ENCODE measurements at regions not wholly inside any gene's neighbourhood (a gene's known extent, or its start where the extent isn't known, plus 50 kb on each side); places are given as distances from the start of the nearest gene placed in this dataset.

GRCh38 chr5:93675460-93676450, 65.6 kb downstream of the POU5F2 start (continued):
- no peak for TF ChIP-seq HMGN3 (IDR thresholded peaks at IDR 0.05; ENCODE audit: borderline replicate concordance, extremely low read depth, insufficient read length, low read depth, low read length)
- TF ChIP-seq ZNF324 (CRISPR knock-in tag; IDR thresholded peaks at IDR 0.05) = no peak
- no peak for TF ChIP-seq SNIP1 (IDR thresholded peaks at IDR 0.05; ENCODE audit: low read depth)
- no peak for TF ChIP-seq SNAPC5 (CRISPR knock-in tag; IDR thresholded peaks at IDR 0.05)

- POLR2A ChIA-PET = interaction anchor here (1.0 kb wide), 1 partner anchor 11 kb away, joined by 3 read pairs; no protein-coding TSS in a partner anchor
- DNase-seq (ENCODE audit: extremely low read depth in 1 of 4, low spot score in 3 of 4) (no peak), ATAC-seq (no peak), FAIRE-seq (no peak)
- H3K4me1 ChIP-seq (replicated peaks in 1 of 2; ENCODE audit: control insufficient read depth in 2 of 2, insufficient read depth in 2 of 2, low read length in 2 of 2) = no peaks in the 10 kb centered on the region
- H4K20me1 ChIP-seq (replicated peaks; ENCODE audit: control insufficient read depth, insufficient read depth, low read length) = no peaks in the 10 kb centered on the region
- H3K36me3 ChIP-seq (ENCODE audit: control insufficient read depth, insufficient read depth, low read length) = no peaks in the 10 kb centered on the region
- H3K9ac ChIP-seq (ENCODE audit: insufficient read depth in 1 of 2, low read depth in 2 of 2, low read length in 2 of 2) = no peak overlapping the region
- no peaks in the 10 kb centered on the region for H3K27me3 ChIP-seq (ENCODE audit: control insufficient read depth in 2 of 2, insufficient read depth in 2 of 2, low read length in 2 of 2)
- no peak overlapping the region for H3K4me3 ChIP-seq
- no TSS peak for BruUV-seq (replicated peaks)
- in situ Hi-C loops (cut with MboI) = no loop called here
- no peaks in the 10 kb centered on the region for H3K9me1 ChIP-seq (ENCODE audit: control insufficient read depth, insufficient read depth, low read length)
- no peak overlapping the region for H2AFZ ChIP-seq (ENCODE audit: low read depth, low read length)
- intact Hi-C loops (cut with micrococcal nuclease) = no loop called here
- CTCF ChIA-PET (ENCODE audit: low intra/inter-chr PET ratio) = no interaction called here
- TF ChIP-seq ZNF277 (CRISPR knock-in tag; IDR thresholded peaks at IDR 0.05; ENCODE audit: borderline replicate concordance) (no peak), DLX4 (CRISPR knock-in tag; IDR thresholded peaks at IDR 0.05) (no peak), SRSF1 (IDR thresholded peaks at IDR 0.05; ENCODE audit: low read depth, low read length) (no peak)
- H3K79me2 ChIP-seq (ENCODE audit: control insufficient read depth, insufficient read depth, low read length) = no peaks in the 10 kb centered on the region
- H3K27ac ChIP-seq (ENCODE audit: extremely low read depth, low read depth, low read length) = no peak overlapping the region
- H3K9me3 ChIP-seq (replicated peaks; ENCODE audit: control insufficient read depth, insufficient read depth, low read depth, low read length) = no peaks in the 10 kb centered on the region
- 0% methylated on average over 1 of the region's 1 CpG for WGBS (ENCODE audit: insufficient coverage, low coverage, missing lambda C conversion rate)
- no peak overlapping the region for H3K4me2 ChIP-seq (ENCODE audit: insufficient read depth, low read length)
Measured at GRCh38 chr5:93674866-93675459, 66.4 kb downstream of the POU5F2 start.

Measured in K562 (cell line).